ENCODE measurements at regions not wholly inside any gene's neighbourhood (a gene's known extent, or its start where the extent isn't known, plus 50 kb on each side); places are given as distances from the start of the nearest gene placed in this dataset.
"Not testable (repeated sequence)": the region's sequence is repeated elsewhere in the genome, so short reads cannot be mapped to it uniquely, and the experiment has no call there.

GRCh38 chr7:16948110-16948509 lies 66.3 kb upstream of the AGR3 start:
- H3K4me3 ChIP-seq (ENCODE audit: low read depth, low read length); H3K4me1 ChIP-seq (ENCODE audit: control insufficient read depth, insufficient read depth, low read length); H3K36me3 ChIP-seq (ENCODE audit: control insufficient read depth, insufficient read depth, low read length); H3K27me3 ChIP-seq (ENCODE audit: control insufficient read depth, insufficient read depth, low read length); H3K9me3 ChIP-seq (ENCODE audit: control insufficient read depth, insufficient read depth, low read length); H3K27ac ChIP-seq (ENCODE audit: low read depth, low read length); DNase-seq (ENCODE audit: low read depth in 4 of 6, low spot score in 6 of 6): not testable (repeated sequence)
- WGBS (ENCODE audit: insufficient coverage) = 95% methylated on average over 3 of the region's 4 CpGs

- peak in 1 of 6 donors; percentile 17 for DNase-seq (ENCODE audit: low read depth in 4 of 6, low spot score in 6 of 6)
- H3K4me3 ChIP-seq (ENCODE audit: low read depth, low read length) = no peak overlapping the region
- H3K27me3 ChIP-seq (ENCODE audit: control insufficient read depth, insufficient read depth, low read length) = no peaks in the 10 kb centered on the region
- peaks cover 8% of the 10 kb centered on the region for H3K4me1 ChIP-seq (ENCODE audit: control insufficient read depth, insufficient read depth, low read length)
- H3K9me3 ChIP-seq (ENCODE audit: control insufficient read depth, insufficient read depth, low read length) = peaks cover 5% of the 10 kb centered on the region
- peak overlapping the region; percentile 25 for H3K27ac ChIP-seq (ENCODE audit: low read depth, low read length)
- 49% methylated on average over 2 of the region's 3 CpGs for WGBS (ENCODE audit: insufficient coverage)
- H3K36me3 ChIP-seq (ENCODE audit: control insufficient read depth, insufficient read depth, low read length) = no peaks in the 10 kb centered on the region
Observed at GRCh38 chr7:16951483-16952080, 69.8 kb upstream of the AGR3 start.

- H3K4me3 ChIP-seq (ENCODE audit: low read depth, low read length) = no peak overlapping the region
- DNase-seq (ENCODE audit: low read depth in 4 of 6, low spot score in 6 of 6) = peak in 1 of 6 donors; percentile 46
- no peaks in the 10 kb centered on the region for H3K9me3 ChIP-seq (ENCODE audit: control insufficient read depth, insufficient read depth, low read length)
- H3K27ac ChIP-seq (ENCODE audit: low read depth, low read length) = no peak overlapping the region
- H3K36me3 ChIP-seq (ENCODE audit: control insufficient read depth, insufficient read depth, low read length) = no peaks in the 10 kb centered on the region
- WGBS (ENCODE audit: insufficient coverage) = no CpG with 5 or more reads among the region's 3 CpGs
- no peaks in the 10 kb centered on the region for H3K27me3 ChIP-seq (ENCODE audit: control insufficient read depth, insufficient read depth, low read length)
- H3K4me1 ChIP-seq (ENCODE audit: control insufficient read depth, insufficient read depth, low read length) = peaks cover 8% of the 10 kb centered on the region
Observed at GRCh38 chr7:16954321-16954720, 72.5 kb upstream of the AGR3 start.

- no CpG with 5 or more reads among the region's 1 CpG for WGBS (ENCODE audit: insufficient coverage)
Observed at GRCh38 chr7:16958724-16959123, 76.9 kb upstream of the AGR3 start.

GRCh38 chr7:16960337-16960965 lies 78.7 kb upstream of the AGR3 start:
- no peak overlapping the region for H3K4me3 ChIP-seq (ENCODE audit: low read depth, low read length)
- no CpG with 5 or more reads among the region's 1 CpG for WGBS (ENCODE audit: insufficient coverage)
- H3K9me3 ChIP-seq (ENCODE audit: control insufficient read depth, insufficient read depth, low read length) = no peaks in the 10 kb centered on the region
- DNase-seq (ENCODE audit: low read depth in 4 of 6, low spot score in 6 of 6) = no peak
- H3K27me3 ChIP-seq (ENCODE audit: control insufficient read depth, insufficient read depth, low read length) = no peaks in the 10 kb centered on the region
- no peaks in the 10 kb centered on the region for H3K36me3 ChIP-seq (ENCODE audit: control insufficient read depth, insufficient read depth, low read length)
- no peak overlapping the region for H3K27ac ChIP-seq (ENCODE audit: low read depth, low read length)
- no peaks in the 10 kb centered on the region for H3K4me1 ChIP-seq (ENCODE audit: control insufficient read depth, insufficient read depth, low read length)

More at GRCh38 chr7:16958724-16959123, 76.9 kb upstream of the AGR3 start:
- Histone ChIP-seq H3K4me3 (ENCODE audit: low read depth, low read length) (no peak overlapping the region), H3K4me1 (ENCODE audit: control insufficient read depth, insufficient read depth, low read length) (peaks cover 2% of the 10 kb centered on the region), H3K9me3 (ENCODE audit: control insufficient read depth, insufficient read depth, low read length) (no peaks in the 10 kb centered on the region), H3K36me3 (ENCODE audit: control insufficient read depth, insufficient read depth, low read length) (no peaks in the 10 kb centered on the region), H3K27me3 (ENCODE audit: control insufficient read depth, insufficient read depth, low read length) (no peaks in the 10 kb centered on the region), H3K27ac (ENCODE audit: low read depth, low read length) (no peak overlapping the region)
- DNase-seq (ENCODE audit: low read depth in 4 of 6, low spot score in 6 of 6) = no peak

- no peak overlapping the region for H3K4me3 ChIP-seq (ENCODE audit: low read depth, low read length)
- H3K4me1 ChIP-seq (ENCODE audit: control insufficient read depth, insufficient read depth, low read length) = no peaks in the 10 kb centered on the region
- no peaks in the 10 kb centered on the region for H3K9me3 ChIP-seq (ENCODE audit: control insufficient read depth, insufficient read depth, low read length)
- no peaks in the 10 kb centered on the region for H3K36me3 ChIP-seq (ENCODE audit: control insufficient read depth, insufficient read depth, low read length)
- H3K27me3 ChIP-seq (ENCODE audit: control insufficient read depth, insufficient read depth, low read length) = no peaks in the 10 kb centered on the region
- H3K27ac ChIP-seq (ENCODE audit: low read depth, low read length) = no peak overlapping the region
- DNase-seq (ENCODE audit: low read depth in 4 of 6, low spot score in 6 of 6) = peak in 1 of 6 donors; percentile 21
- WGBS (ENCODE audit: insufficient coverage) = no CpG with 5 or more reads among the region's 2 CpGs
Observed at GRCh38 chr7:16961641-16962040, 79.9 kb upstream of the AGR3 start.

GRCh38 chr7:16963044-16963443 lies 81.3 kb upstream of the AGR3 start:
- no peak for DNase-seq (ENCODE audit: low read depth in 4 of 6, low spot score in 6 of 6)
- WGBS (ENCODE audit: insufficient coverage) = no CpG with 5 or more reads among the region's 5 CpGs
- no peak overlapping the region for H3K27ac ChIP-seq (ENCODE audit: low read depth, low read length)

GRCh38 chr7:16965697-16966096 lies 83.9 kb upstream of the AGR3 start:
- not testable (repeated sequence) for H3K4me3 ChIP-seq (ENCODE audit: low read depth, low read length); H3K36me3 ChIP-seq (ENCODE audit: control insufficient read depth, insufficient read depth, low read length); H3K4me1 ChIP-seq (ENCODE audit: control insufficient read depth, insufficient read depth, low read length); DNase-seq (ENCODE audit: low read depth in 4 of 6, low spot score in 6 of 6); H3K27ac ChIP-seq (ENCODE audit: low read depth, low read length); H3K9me3 ChIP-seq (ENCODE audit: control insufficient read depth, insufficient read depth, low read length); H3K27me3 ChIP-seq (ENCODE audit: control insufficient read depth, insufficient read depth, low read length)
- WGBS (ENCODE audit: insufficient coverage) = 94% methylated on average over 8 of the region's 8 CpGs

More at GRCh38 chr7:16963044-16963443, 81.3 kb upstream of the AGR3 start:
- Histone ChIP-seq H3K4me3 (ENCODE audit: low read depth, low read length) (no peak overlapping the region), H3K27me3 (ENCODE audit: control insufficient read depth, insufficient read depth, low read length) (no peaks in the 10 kb centered on the region), H3K36me3 (ENCODE audit: control insufficient read depth, insufficient read depth, low read length) (no peaks in the 10 kb centered on the region), H3K9me3 (ENCODE audit: control insufficient read depth, insufficient read depth, low read length) (no peaks in the 10 kb centered on the region), H3K4me1 (ENCODE audit: control insufficient read depth, insufficient read depth, low read length) (no peaks in the 10 kb centered on the region)

- DNase-seq (ENCODE audit: low read depth in 4 of 6, low spot score in 6 of 6) = peak in 1 of 6 donors; percentile 78
- Histone ChIP-seq H3K27me3 (ENCODE audit: control insufficient read depth, insufficient read depth, low read length) (no peaks in the 10 kb centered on the region), H3K4me1 (ENCODE audit: control insufficient read depth, insufficient read depth, low read length) (no peaks in the 10 kb centered on the region), H3K4me3 (ENCODE audit: low read depth, low read length) (no peak overlapping the region), H3K36me3 (ENCODE audit: control insufficient read depth, insufficient read depth, low read length) (no peaks in the 10 kb centered on the region), H3K27ac (ENCODE audit: low read depth, low read length) (peak overlapping the region; percentile 19), H3K9me3 (ENCODE audit: control insufficient read depth, insufficient read depth, low read length) (no peaks in the 10 kb centered on the region)
- no CpG with 5 or more reads among the region's 1 CpG for WGBS (ENCODE audit: insufficient coverage)
Observed at GRCh38 chr7:16967300-16967811, 85.6 kb upstream of the AGR3 start.

Data from spinal cord (tissue), 9 donors.